Keratinocyte (primary cell): ENCODE measurements at regions not wholly inside any gene's neighbourhood (a gene's known extent, or its start where the extent isn't known, plus 50 kb on each side); places are given as distances from the start of the nearest gene placed in this dataset.

Experiments used
- EZH2 ChIP-seq: IDR thresholded peaks from one replicate; pipeline ENCODE4 v1.6.1; 2012; ENCODE audit warnings: inconsistent platforms, mild to moderate bottlenecking, low read length, moderate library complexity
- TF ChIP-seq, protein P1 (sequence below), 3 experiments: IDR thresholded peaks in 1 of 3; conservative IDR thresholded peaks in 1 of 3; optimal IDR thresholded peaks in 1 of 3; 2 replicates in 2 of 3; 3 replicates in 1 of 3; pipeline versions ENCODE3 to v1.5.1; 2011; ENCODE audit warnings: low read length in 3 of 3, mild to moderate bottlenecking in 3 of 3, moderate library complexity in 2 of 3, control low read depth in 1 of 3, inconsistent platforms in 1 of 3; ENCODE audit not compliant: insufficient read depth in 2 of 3; ENCODE audit errors: extremely low read depth in 1 of 3

DNA sequence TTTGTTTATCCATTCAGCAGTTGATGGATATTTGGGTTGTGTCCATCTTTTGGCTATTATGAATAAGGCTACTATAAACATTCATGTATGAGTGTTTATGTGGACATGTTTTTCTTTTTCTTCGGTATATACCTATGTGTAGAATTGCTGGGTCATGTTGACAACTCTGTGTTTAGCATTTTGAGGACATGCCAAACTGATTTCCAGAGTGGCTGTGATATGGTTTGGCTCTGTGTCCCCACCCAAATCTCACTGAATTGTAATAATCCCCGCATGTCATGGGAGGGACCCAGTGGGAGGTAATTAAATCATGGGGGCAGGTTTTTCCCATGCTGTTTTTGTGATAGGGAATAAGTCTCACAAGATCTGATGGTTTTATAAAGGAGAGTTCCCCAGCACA lies 439.7 kb downstream of the UTRN start:
- TF ChIP-seq, protein P1, sequence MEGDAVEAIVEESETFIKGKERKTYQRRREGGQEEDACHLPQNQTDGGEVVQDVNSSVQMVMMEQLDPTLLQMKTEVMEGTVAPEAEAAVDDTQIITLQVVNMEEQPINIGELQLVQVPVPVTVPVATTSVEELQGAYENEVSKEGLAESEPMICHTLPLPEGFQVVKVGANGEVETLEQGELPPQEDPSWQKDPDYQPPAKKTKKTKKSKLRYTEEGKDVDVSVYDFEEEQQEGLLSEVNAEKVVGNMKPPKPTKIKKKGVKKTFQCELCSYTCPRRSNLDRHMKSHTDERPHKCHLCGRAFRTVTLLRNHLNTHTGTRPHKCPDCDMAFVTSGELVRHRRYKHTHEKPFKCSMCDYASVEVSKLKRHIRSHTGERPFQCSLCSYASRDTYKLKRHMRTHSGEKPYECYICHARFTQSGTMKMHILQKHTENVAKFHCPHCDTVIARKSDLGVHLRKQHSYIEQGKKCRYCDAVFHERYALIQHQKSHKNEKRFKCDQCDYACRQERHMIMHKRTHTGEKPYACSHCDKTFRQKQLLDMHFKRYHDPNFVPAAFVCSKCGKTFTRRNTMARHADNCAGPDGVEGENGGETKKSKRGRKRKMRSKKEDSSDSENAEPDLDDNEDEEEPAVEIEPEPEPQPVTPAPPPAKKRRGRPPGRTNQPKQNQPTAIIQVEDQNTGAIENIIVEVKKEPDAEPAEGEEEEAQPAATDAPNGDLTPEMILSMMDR (optimal IDR thresholded peaks at IDR 0.05 in 1 of 3, IDR thresholded peaks at IDR 0.05 in 1 of 3, conservative IDR thresholded peaks at IDR 0.05 in 1 of 3; ENCODE audit: extremely low read depth in 1 of 3, insufficient read depth in 2 of 3, low read length in 3 of 3) = no peak
- TF ChIP-seq EZH2 = no peak
